HG03097 (cell line): ENCODE measurements at regions not wholly inside any gene's neighbourhood (a gene's known extent, or its start where the extent isn't known, plus 50 kb on each side); places are given as distances from the start of the nearest gene placed in this dataset.
A peak's percentile ranks its signal among the peaks of the same experiment; 100 is the strongest.
"Not testable (repeated sequence)": the region's sequence is repeated elsewhere in the genome, so short reads cannot be mapped to it uniquely, and the experiment has no call there.

Experiments
- ATAC-seq: cut with Tn5 transposase; IDR thresholded peaks from one replicate; pipeline ENCODE4 v1.9.1; 2021; ENCODE audit not compliant: unreplicated experiment, low FRiP score

GRCh38 chr2:35478121-35478520, 877.5 kb upstream of the CRIM1 start:
- not testable (repeated sequence) for ATAC-seq

GRCh38 chr2:35468245-35468644, 887.3 kb upstream of the CRIM1 start:
- ATAC-seq = no peak

- no peak for ATAC-seq
Observed at GRCh38 chr2:35463805-35464596, 891.6 kb upstream of the CRIM1 start.

- no peak for ATAC-seq
Observed at GRCh38 chr2:35462226-35462998, 893.2 kb upstream of the CRIM1 start.

GRCh38 chr2:35461406-35461805, 894.2 kb upstream of the CRIM1 start:
- ATAC-seq = no peak

GRCh38 chr2:35454966-35455638, 900.5 kb upstream of the CRIM1 start:
- no peak for ATAC-seq

GRCh38 chr2:35447821-35448220, 907.8 kb upstream of the CRIM1 start:
- ATAC-seq = no peak

- ATAC-seq = no peak
Observed at GRCh38 chr2:35447215-35447614, 908.4 kb upstream of the CRIM1 start.

- ATAC-seq = no peak
Observed at GRCh38 chr2:35443087-35443486, 912.5 kb upstream of the CRIM1 start.

GRCh38 chr2:35441575-35441974, 914.0 kb upstream of the CRIM1 start:
- not testable (repeated sequence) for ATAC-seq

- not testable (repeated sequence) for ATAC-seq
Observed at GRCh38 chr2:35440308-35440707, 915.3 kb upstream of the CRIM1 start.

GRCh38 chr2:35436893-35437292, 918.7 kb upstream of the CRIM1 start:
- not testable (repeated sequence) for ATAC-seq

GRCh38 chr2:35428548-35428947, 927.0 kb upstream of the CRIM1 start:
- ATAC-seq = no peak

GRCh38 chr2:35421485-35421884, 934.1 kb upstream of the CRIM1 start:
- no peak for ATAC-seq

GRCh38 chr2:35417293-35417692, 938.3 kb upstream of the CRIM1 start:
- ATAC-seq = no peak

- no peak for ATAC-seq
Observed at GRCh38 chr2:35416391-35417140, 939.0 kb upstream of the CRIM1 start.

GRCh38 chr2:35415942-35416341, 939.6 kb upstream of the CRIM1 start:
- no peak for ATAC-seq

- no peak for ATAC-seq
Observed at GRCh38 chr2:35415282-35415681, 940.3 kb upstream of the CRIM1 start.

GRCh38 chr2:35410431-35411061, 945.0 kb upstream of the CRIM1 start:
- ATAC-seq = peak; percentile 80

- ATAC-seq = no peak
Observed at GRCh38 chr2:35409762-35410161, 945.8 kb upstream of the CRIM1 start.
